Calu3 (cell line): ENCODE measurements at regions not wholly inside any gene's neighbourhood (a gene's known extent, or its start where the extent isn't known, plus 50 kb on each side); places are given as distances from the start of the nearest gene placed in this dataset.

Experiments used
- BruUV-seq: library from RNA; stranded (reverse); fragments of 400-500 nt; replicated peaks from 2 replicates; lab custom pipeline; 2021; lab: Mats Ljungman, UMichigan
- CTCF ChIA-PET: fragments of 300-600 bp; sonication (Branson Sonifier 250); formaldehyde crosslinking; loops from one replicate; lab custom pipeline; 2022; ENCODE audit warnings: antibody characterized with exemption; lab: Charles Lee
- DNase-seq: peaks from one replicate; pipeline ENCODE4 v3.0.0; 2022
- H3K27ac Mint-ChIP-seq: one replicate; pipeline ENCODE4 v1.8.0; 2022; ENCODE audit warnings: mixed read lengths; ENCODE audit not compliant: unreplicated experiment
- H3K27me3 Mint-ChIP-seq: one replicate; pipeline ENCODE4 v1.8.0; 2022; ENCODE audit warnings: mixed read lengths; ENCODE audit not compliant: unreplicated experiment
- H3K36me3 Mint-ChIP-seq: one replicate; pipeline ENCODE4 v1.8.0; 2022; ENCODE audit warnings: mild to moderate bottlenecking, moderate library complexity, mixed read lengths; ENCODE audit not compliant: insufficient read depth, unreplicated experiment
- H3K4me1 Mint-ChIP-seq: one replicate; pipeline ENCODE4 v1.8.0; 2022; ENCODE audit warnings: mild to moderate bottlenecking, low read depth, mixed read lengths; ENCODE audit not compliant: unreplicated experiment
- H3K4me3 Mint-ChIP-seq: one replicate; pipeline ENCODE4 v1.8.0; 2022; ENCODE audit warnings: mild to moderate bottlenecking, low read depth, moderate library complexity, mixed read lengths; ENCODE audit not compliant: unreplicated experiment
- H3K9me3 Mint-ChIP-seq: one replicate; pipeline ENCODE4 v1.8.0; 2022; ENCODE audit warnings: low read depth, mixed read lengths; ENCODE audit not compliant: unreplicated experiment
- CTCF ChIP-seq: fragments of 200-600 bp; IDR thresholded peaks from one replicate; pipeline ENCODE4 v1.8.0; 2022; ENCODE audit warnings: antibody characterized with exemption; ENCODE audit not compliant: unreplicated experiment
- intact Hi-C: fragments of 100-400 bp; cut with micrococcal nuclease; formaldehyde crosslinking; loops from one replicate; pipeline ENCODE4 v1.10.0; 2022; ENCODE audit not compliant: unreplicated experiment

DNA sequence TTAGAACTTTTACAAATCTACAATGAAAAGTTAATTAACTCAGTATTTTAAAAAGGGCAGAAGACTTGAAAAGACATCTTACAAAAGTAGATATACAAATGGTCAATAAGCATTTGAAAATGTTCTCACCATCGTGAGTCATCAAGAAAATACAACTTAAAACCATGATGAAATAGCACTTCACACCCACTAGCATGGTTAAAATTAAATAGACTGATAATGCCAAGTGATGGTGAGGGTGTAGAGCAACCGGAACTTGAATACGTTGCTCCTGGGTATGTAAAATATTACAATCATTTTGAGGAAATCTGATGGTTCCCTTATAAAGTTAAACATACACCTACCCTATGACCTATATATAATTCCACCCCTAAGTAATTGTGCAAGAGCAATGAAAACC lies 319.8 kb upstream of the UMPS start:
- intact Hi-C loops, result no loop called here
- no peaks in the 10 kb centered on the region for H3K9me3 Mint-ChIP-seq
- no peak overlapping the region for H3K4me3 Mint-ChIP-seq
- peaks cover 25% of the 10 kb centered on the region for H3K27me3 Mint-ChIP-seq
- CTCF ChIA-PET, result no interaction called here
- no peaks in the 10 kb centered on the region for H3K36me3 Mint-ChIP-seq
- no TSS peak for BruUV-seq
- H3K4me1 Mint-ChIP-seq, result peaks cover 16% of the 10 kb centered on the region
- DNase-seq, result no peak
- no peak overlapping the region for H3K27ac Mint-ChIP-seq
- TF ChIP-seq CTCF, result no peak

- CTCF ChIA-PET, result no interaction called here
- DNase-seq, result no peak
Observed at GRCh38 chr3:124411728-124412127, 318.5 kb upstream of the UMPS start.

DNA sequence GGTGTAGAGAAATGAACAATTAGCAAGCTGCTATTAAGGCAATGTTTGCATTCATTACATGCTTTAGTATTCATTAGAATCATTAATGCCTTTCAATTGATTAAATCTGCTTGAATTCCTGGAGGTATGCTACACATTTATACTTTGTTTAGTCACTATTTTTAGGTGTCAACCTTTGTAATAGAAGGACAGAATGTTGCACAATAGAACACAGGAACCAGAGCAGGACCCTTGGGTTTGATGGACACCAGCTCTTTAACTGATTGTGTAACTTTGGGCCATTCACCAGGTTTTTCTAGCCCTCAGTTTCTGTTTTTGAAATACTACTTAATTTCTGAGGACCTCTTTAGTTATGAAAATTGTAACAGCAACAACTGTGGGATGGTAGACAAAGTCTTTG lies 317.6 kb upstream of the UMPS start:
- Mint-ChIP-seq H3K4me1 (peaks cover 16% of the 10 kb centered on the region), H3K9me3 (no peaks in the 10 kb centered on the region), H3K27me3 (peaks cover 45% of the 10 kb centered on the region), H3K4me3 (no peak overlapping the region), H3K36me3 (no peaks in the 10 kb centered on the region), H3K27ac (no peak overlapping the region)
- intact Hi-C loops, result no loop called here
- TF ChIP-seq CTCF, result no peak
- CTCF ChIA-PET, result no interaction called here
- no peak for DNase-seq
- BruUV-seq, result no TSS peak

More at GRCh38 chr3:124411728-124412127, 318.5 kb upstream of the UMPS start:
- Mint-ChIP-seq H3K4me1 (peaks cover 16% of the 10 kb centered on the region), H3K27ac (no peak overlapping the region), H3K4me3 (no peak overlapping the region), H3K9me3 (no peaks in the 10 kb centered on the region), H3K36me3 (no peaks in the 10 kb centered on the region), H3K27me3 (peaks cover 37% of the 10 kb centered on the region)
- TF ChIP-seq CTCF, result no peak
- no TSS peak for BruUV-seq
- intact Hi-C loops, result no loop called here

DNA sequence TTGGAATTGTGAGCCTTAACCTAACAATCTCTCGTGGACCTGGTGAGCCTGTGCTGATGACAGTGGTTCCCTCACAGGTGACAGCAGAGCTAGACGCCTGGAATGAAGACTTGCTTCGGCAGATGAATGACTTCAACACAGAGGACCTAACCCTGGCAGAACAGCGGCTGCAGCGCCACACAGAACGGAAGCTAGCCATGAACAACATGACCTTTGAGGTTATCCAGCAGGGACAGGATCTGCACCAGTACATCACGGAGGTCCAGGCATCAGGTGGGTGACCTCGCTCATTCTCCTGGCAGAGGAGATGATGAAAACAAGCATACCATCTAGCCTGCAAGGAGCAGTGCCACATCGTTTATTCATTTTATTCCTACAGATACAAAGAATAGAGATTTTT lies 316.9 kb upstream of the UMPS start:
- Mint-ChIP-seq H3K27ac (no peak overlapping the region), H3K4me1 (peaks cover 16% of the 10 kb centered on the region), H3K27me3 (peaks cover 46% of the 10 kb centered on the region), H3K9me3 (no peaks in the 10 kb centered on the region), H3K4me3 (no peak overlapping the region), H3K36me3 (no peaks in the 10 kb centered on the region)
- BruUV-seq, result no TSS peak
- TF ChIP-seq CTCF, result no peak
- intact Hi-C loops, result no loop called here
- CTCF ChIA-PET, result no interaction called here
- no peak for DNase-seq
